Left colon (tissue), 2 donors: ENCODE measurements at regions not wholly inside any gene's neighbourhood (a gene's known extent, or its start where the extent isn't known, plus 50 kb on each side); places are given as distances from the start of the nearest gene placed in this dataset.
"Not testable (repeated sequence)": the region's sequence is repeated elsewhere in the genome, so short reads cannot be mapped to it uniquely, and the experiment has no call there.

Experiments
- ATAC-seq: fragments of 200-7000 bp; cut with Tn5 transposase; one replicate; pipeline ENCODE4 v1.9.1; 2020; ENCODE audit warnings: mild to moderate bottlenecking, moderate library complexity
- DNase-seq, 2 donors: peaks; one replicate each; pipeline ENCODE4 v3.0.0-alpha.2; 2020
- intact Hi-C, 2 donors: fragments of 100-400 bp; cut with DNase I in 1 of 2; cut with micrococcal nuclease in 1 of 2; formaldehyde crosslinking; loops; one replicate each; pipeline versions ENCODE4 v1.11.2 to v1.14.0; 2022; cut with DNase I, micrococcal nuclease
- donor health status: DM: no; HTN: no; CAD: no.
- donor health status: DM: yes; HTN: yes; CAD: no.

DNA sequence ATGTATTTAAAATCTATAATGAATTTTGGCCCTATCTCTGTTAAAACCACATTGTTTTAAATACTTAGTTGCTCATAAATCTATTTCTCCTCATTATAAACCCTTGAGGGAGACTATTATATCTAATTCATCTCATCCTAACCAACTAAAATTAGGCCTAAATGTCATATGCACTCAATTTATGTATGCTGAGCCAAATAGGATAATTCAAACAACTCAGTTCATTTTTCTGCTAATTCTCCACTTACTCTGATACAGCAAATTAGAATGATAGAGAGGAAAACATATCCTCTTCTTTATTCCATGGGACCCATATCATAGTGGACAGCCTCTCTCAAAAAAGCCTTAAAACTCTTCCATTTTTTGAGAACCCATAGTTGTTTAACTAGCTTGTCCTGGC lies 80.3 kb upstream of the TET2 start:
- ATAC-seq = no peak
- no peak for DNase-seq

DNA sequence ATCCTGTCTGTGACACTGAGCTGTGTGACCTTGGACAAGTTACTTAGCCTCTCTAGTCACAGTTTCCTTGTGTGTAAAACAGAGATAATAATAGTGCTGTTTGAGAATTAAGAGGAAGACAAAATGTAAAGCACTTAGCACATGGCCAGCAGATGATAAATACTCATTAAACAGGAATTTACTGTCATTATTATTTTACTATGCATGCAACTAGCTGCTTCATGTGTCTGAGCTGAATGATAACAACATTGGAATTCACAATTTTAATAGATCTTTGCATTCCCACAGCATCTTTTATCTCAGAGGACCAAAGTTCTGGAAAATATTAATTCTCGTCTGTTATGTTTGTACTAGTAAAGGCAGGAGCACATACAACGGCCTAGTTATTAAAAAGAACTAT lies 79.2 kb upstream of the TET2 start:
- ATAC-seq (no peak), DNase-seq (no peak)
- intact Hi-C loops = no loop called here

More for the DNA sequence above, 80.3 kb upstream of the TET2 start:
- intact Hi-C loops = no loop called here

DNA sequence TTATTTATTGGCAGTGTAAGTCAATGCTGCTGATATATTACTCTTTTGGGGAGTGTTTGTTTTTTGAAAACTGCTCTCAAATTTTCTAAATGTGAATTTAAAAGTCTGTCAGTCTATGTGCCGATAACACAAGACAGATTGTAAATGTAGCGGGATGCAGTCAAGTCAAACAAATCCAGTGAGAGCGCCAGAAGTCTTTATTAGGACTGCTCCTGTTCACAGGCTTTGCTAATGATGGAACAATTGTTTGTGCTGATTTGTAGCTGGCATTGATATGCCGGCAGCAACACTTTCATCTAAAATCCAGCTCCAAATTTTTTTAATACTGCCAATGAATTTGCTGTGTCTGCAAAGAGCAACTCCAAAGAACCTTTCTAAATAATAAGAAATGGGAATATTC lies 78.7 kb upstream of the TET2 start:
- DNase-seq (no peak), ATAC-seq (no peak)
- intact Hi-C loops = no loop called here

DNA sequence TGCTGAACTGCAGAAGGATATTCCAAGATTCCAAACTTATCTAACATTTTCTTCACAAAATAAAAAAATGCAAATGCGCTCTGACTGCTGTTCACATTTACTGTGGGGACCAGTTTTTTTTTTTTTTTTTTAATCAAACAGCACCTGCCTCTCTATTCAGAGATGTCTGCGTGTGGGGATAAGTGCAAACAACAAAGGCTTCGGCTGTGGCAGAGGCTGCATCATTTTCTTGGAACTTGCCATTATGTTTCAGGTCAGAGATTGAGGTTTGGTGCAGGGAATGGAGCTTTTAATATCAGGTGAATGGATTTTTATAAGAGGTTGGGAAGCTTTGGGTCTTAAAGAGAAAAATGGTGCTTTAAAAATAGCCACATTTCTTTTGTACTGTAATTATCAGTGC lies 78.2 kb upstream of the TET2 start:
- ATAC-seq (no peak), DNase-seq (no peak)
- intact Hi-C loops = no loop called here

DNA sequence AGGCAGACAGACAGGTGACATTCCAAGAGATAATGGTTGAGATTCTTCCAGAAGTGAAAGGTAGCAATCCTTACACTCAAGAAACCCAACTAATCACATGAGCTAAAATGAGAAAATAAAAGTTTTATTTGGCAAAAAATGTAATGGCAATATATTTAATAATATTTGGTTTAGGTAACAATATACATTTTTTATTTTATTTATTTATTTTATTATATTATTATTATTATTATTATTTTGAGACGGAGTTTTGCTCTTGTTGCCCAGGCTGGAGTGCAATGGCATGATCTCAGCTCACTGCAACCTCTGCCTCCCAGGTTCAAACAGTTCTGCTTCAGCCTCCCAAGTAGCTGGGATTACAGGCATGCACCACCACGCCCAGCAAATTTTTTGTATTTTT lies 74.6 kb upstream of the TET2 start:
- DNase-seq, intact Hi-C loops, ATAC-seq: not testable (repeated sequence)

DNA sequence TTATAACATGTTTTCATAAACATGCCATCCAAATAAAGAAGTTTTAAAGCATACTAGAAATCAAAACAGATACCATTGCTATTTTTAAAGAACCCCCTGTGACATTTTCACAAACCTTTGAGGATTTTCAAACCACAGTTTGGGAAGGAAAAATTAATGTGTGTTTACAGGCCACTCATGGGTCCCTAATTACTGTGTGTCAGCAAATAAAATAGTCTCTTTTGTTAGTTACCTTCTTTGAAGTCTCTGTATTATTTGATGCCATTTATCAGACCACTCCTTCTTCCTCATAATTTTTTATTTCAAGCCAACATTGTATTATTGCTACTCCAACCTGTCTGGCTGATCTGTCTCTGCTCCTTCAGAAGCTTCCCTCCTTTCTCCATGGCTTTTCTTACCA lies 72.6 kb upstream of the TET2 start:
- intact Hi-C loops = no loop called here
- DNase-seq (no peak), ATAC-seq (no peak)

DNA sequence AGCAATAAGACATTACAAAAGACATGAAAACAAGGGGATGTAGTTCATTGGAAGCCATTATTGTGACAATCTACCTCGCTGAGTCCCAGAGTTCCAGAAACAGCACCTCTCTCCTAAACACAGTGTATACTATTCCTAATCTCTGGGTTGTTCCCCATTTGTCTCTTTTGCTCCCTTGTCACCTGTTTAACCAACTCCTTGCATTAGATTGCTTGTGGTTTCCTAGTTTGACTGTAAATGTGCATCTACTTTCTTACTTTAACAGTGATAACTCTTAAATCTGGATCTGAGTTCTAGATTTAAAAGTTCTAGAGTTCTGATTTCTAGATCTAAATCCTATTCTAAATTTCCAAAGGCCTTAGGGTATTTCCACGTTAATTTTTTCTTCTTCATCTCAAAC lies 71.6 kb upstream of the TET2 start:
- no peak for ATAC-seq
- intact Hi-C loops = no loop called here
- no peak for DNase-seq

DNA sequence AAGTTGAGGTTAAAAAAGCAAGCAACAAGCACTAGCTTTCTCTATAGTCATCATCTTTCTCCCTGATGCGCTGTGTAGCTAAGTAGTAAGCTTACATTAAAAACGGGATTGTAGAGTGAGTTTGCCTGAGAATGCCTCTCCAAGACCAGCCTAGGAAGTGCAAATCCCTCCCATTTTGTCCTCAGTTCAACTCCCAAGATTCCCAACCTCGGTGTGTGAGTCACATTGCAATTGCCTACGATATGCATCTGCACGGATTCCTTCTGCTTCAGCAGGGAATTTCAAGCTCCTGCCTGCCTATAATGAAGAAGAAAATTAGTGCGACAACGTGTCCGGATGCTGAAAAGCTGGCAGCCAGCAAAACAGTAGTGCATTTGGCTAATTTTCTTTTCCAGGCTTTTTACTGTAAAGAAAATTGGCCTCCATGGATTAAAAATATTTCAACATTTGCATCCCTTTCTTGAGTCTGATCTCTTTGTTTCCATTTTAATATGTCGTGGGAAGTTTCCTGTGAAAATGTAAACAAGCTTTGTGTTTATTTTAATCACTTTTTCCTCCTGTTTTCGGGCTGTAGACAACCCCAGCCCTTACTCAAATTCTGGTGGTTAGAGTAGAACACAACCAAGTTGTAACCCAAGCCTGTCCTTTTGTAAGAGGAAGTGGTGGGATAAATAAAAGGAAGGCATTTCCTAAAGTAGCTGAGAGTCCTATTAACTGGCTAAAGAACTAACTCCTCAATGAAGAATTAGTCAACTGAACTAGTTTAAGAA lies 58.4 kb upstream of the TET2 start:
- intact Hi-C loops = no loop called here
- peak; percentile 41 for ATAC-seq
- DNase-seq = peak in 1 of 2 donors; percentile 25

DNA sequence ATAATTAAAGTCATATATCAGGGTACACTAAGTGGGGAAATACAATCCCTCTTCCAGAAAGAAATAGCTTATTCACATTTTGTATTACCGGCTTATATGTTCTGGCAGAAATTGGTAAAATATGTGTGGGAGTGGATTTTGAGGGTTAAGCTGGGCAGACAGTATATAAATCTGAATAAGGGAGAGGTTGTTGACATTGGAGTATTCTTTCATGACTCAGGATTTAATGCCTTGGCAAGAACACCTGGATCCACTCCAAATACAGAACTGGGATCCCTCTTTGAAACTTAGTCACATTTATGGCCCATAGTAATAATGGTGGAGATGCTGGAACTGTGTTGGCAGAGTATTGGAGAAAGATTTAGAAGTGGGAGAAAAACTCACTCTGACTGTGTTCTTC lies 54.3 kb upstream of the TET2 start:
- DNase-seq (no peak), ATAC-seq (peak; percentile 98)
- intact Hi-C loops = no loop called here

DNA sequence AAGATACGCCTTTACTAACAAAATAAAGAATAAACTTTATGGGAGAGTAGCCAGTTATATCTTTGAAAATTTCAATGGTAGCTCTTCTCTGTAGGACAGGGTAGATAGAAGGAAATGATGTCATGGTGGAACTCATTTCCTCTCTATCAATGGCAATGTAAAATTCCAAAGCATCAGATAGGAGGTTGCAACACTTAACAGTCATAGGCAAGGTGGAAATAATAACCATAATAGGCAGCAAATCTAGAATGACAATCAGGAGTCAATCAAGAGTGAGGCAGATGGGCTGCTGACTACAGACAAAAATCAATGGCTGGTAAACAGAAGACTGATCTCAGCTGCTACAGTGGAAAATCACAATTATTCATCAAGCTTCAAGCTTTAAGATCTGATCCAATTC lies 53.9 kb upstream of the TET2 start:
- ATAC-seq = peak; percentile 54
- no peak for DNase-seq
- intact Hi-C loops = no loop called here

DNA sequence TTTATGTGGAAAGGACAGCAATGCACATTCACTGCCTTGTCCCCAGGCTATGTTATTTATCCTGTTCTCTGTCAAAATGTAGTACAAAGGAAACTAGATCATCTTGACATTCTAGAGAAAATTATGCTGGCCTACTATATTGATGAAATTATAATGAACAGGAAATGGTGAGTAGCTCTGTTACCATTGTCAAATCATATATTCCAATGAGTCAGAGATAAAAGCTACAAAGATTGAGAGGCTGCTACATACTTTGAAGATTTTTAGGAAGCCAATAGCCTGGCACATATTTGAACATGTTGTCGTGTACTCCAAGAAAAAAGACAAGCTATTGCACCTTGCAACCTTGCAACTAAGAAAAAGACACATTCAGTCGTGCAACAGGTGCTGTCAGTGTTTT lies 52.7 kb upstream of the TET2 start:
- intact Hi-C loops = no loop called here
- ATAC-seq (no peak), DNase-seq (no peak)
